HG02759 (cell line): ENCODE measurements at regions not wholly inside any gene's neighbourhood (a gene's known extent, or its start where the extent isn't known, plus 50 kb on each side); places are given as distances from the start of the nearest gene placed in this dataset.

ENCODE experiments used
- ATAC-seq: cut with Tn5 transposase; IDR thresholded peaks from one replicate; pipeline ENCODE4 v1.9.1; 2021; ENCODE audit warnings: mild to moderate bottlenecking, moderate library complexity; ENCODE audit not compliant: unreplicated experiment

DNA sequence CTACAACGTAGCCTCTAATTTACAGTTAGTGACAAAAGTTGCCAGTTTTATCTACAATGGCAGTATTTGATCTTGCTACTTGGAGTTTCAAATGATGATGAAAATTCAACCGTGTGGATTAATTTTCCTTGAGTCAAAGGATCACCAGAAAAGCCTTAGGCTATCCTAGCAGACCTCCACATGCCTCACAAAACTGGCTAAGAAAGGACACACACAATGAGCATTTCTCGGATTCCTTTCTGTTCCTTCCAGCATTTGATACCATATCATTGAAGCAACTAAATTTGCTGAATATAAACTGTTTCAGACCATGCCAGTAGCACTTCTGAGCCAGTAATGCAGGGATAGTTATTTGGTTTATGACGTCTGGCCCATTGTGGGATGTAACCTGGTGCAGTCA, 587.4 kb upstream of the MDFIC2 start:
- ATAC-seq: no peak

DNA sequence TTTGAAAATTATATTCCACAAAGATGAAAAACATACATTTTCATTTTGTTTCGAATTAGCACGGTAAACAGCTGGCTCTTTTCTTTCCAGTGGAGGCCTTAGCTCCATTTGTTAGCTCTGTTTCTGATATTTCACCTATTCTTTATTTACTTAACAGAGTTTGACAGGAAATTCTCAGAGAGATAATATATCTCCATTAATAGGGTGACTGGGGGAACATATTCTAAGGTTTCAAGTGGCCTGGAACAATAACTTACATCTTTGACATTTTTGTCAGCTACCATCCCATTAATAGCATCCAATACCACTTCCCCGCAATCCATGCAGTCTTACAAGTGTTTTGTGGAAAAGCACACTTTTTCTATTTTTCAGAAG, 577.6 kb upstream of the MDFIC2 start:
- ATAC-seq: no peak

DNA sequence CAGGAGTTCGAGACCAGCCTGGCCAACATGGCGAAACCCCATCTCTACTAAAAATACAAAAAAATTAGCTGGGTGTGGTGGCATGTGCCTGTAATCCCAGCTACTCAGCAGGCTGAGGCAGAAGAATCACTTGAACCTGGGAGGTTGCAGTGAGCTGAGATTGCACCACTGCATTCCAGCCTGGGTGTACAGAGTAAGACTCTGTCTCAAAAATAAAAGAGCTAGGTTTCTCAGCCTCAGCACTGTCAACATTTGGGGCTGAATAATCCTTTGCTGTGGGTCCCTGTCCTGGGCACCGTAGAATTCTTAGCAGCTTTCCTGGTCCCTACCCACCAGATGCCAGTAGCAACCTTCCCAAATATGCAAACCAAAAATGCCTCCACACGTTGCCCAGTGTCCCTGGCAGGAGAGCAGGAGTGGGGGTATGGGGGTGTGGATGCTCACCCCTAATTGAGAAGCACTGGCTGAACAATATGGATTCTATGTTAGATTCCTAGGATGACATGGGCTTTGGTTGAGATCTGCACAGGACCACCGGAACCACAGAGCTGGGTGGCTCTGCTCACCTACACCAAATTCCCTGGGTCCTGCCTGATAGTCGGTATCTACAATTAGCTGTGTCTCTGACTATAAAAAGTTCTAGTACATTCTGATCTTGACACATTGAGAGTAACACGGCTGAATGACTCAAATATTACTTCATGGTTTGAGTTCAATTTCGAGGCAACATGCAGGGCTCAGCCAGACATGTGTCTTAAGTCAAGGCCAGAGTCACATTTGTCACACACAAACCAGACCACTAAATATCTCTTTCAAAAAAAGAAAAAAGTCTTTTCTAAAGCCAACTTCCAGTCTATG, 577.0 kb upstream of the MDFIC2 start:
- ATAC-seq: no peak

DNA sequence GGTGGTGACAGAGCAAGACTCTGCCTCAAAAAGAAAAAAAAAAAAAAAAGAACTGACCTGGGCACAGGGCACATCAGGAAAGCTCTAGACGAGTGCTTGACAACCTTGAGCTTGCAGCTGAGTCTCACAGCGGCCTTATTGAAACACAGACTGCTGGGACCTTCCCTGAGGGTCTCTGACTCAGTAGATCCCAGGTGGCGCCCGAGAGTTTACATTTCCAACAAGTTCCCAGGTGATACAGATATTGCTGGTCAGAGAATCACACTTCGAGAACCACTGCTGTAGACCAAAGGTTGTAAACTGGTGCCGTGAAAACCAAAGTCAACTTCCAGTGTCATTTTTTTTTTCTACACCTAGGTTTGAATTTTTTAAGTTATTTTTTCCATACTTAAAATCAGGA, 573.2 kb upstream of the MDFIC2 start:
- no peak for ATAC-seq

DNA sequence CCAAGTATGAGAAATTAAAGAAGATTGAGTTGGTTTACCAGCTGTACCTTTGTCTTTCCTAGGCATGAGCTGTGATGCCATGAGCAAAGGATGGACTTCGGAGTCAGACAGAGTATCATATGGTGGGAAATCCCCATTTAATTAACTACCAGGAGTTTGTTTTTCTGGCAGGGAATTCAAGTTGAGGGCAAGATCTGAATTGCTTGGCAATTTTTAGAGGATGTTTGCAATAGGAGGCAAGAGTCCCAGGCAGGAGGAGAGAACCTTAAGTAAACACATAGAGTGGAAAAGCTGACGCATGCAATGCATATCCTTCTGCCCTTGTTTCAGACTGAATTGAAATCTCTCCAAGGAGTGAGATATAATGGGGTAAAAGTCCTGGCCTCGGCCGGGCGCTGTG, 569.7 kb upstream of the MDFIC2 start:
- no peak for ATAC-seq

DNA sequence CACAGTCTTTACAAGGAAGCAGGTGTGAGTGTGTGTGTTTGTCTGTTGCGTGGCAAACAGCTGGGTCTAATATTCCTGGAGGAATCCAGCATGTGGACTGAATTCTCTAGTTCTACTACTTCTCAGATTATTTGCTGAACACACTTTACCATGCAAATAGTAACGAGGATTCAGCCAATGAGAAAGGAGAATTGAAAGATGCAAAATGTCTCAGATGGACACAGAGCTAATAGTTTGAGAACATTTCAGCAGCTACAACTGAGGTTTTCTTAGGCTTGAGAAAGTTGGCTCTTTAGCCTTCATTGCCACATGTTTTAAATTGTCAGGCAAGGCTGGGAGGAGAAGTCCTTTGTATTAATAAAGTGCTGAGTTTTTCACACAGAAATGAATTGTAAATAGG, 568.0 kb upstream of the MDFIC2 start:
- ATAC-seq: no peak

DNA sequence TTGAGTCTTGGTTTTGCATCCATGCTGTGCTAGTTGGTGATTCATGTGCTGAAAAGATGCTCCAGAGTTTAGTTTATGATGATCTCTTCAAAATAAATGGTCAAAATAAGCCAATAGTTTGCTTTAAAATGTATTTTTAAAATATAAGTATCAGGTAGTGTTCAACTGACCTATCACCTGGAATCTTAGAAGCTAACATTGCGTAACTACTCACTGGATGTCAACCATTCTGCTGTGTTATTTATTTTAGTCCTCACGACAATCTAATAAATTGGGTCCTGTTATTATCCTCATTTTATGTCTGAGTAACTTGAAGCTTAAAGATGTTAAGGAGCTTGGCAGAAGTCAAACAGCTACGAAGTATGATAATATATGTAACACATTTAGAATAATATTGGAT, 563.7 kb upstream of the MDFIC2 start:
- ATAC-seq: no peak

DNA sequence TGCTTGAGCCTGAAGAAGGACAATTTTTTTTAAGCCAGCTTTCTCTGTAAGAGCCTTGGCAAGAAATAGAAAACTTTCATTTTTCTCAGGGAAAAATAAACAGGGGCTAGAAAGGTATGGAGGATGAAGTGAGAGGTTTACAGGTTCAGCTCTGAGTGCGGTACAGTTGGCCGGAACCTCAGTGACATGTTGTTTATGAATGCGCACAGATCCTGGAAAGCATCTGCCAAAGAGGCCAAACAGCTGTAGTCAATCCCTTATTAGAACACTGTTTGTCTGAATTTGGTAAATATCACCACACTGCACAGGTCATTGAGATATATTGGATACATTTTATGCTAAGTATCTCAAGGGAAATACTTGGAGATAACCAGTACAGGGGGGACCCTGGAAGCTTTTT, 561.8 kb upstream of the MDFIC2 start:
- no peak for ATAC-seq

DNA sequence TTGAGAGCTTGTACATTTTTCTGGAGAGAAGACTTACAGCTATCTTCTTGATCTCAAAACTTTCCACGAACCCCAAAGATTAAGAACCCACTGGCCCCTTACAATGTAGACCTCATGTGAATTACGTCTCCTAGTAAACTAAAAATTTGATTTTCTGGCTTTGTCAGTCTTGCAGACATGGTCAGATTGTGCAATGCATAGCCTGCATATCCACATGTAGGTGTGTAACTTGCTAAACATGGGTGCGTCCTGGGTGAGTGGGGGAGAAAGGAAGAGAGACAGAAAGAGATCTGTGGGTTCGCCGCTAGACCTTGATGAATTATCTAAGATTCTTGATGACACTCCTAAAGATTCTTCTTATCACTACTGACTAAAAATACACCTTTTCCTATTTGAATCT, 561.2 kb upstream of the MDFIC2 start:
- no peak for ATAC-seq

DNA sequence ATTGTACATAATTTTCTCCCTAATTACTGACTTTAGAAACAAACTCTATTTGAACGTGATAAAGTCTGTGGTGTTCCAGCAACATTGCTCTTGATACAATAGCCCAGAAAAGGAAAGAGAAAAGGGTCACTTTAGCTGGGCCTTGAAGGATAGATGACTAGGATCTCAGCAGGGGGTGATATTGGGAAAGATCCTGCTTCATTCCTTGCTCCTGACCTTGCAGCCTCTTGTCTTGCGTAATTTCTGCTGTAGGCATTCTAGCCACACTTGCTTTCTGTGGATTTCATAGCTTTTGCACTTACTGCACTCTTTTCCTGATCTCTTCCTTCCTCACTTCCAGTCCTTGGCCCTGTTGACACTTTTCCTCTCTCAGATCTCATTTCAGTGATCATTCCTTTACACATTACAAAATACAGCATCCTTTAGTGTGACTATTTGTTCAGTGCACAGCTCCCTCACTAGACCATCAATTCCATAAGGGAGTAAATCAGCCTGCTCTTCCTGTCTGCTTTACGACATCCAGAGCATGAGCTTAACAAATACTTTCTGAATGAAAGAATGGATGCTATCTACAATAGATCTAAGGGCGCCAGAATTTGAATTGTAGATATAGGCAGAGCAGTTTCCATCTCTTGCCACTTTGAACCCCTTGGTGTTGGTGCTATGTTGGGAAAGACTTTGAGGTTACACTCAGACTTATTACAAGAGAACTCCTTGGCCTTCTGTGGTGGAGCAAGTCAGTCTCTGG, 559.6 kb upstream of the MDFIC2 start:
- ATAC-seq: no peak

DNA sequence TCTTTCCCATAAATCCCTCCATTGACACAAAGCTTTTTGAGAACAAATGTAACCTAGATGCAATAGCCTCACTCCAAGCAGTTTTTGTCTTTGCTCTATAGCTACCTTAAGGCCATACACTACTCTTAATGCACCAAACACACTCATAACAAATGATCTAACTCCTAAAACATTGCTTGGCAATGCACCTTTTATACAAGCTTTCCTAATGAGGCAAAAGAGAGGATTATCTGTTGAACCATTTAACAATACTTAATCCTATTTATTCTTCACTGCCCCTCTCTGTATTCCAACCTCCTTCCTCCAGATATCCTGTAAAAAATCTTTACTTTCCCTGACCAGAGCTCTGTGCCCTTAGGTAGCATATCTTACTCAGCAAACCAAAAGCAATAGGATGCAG, 558.1 kb upstream of the MDFIC2 start:
- no peak for ATAC-seq

DNA sequence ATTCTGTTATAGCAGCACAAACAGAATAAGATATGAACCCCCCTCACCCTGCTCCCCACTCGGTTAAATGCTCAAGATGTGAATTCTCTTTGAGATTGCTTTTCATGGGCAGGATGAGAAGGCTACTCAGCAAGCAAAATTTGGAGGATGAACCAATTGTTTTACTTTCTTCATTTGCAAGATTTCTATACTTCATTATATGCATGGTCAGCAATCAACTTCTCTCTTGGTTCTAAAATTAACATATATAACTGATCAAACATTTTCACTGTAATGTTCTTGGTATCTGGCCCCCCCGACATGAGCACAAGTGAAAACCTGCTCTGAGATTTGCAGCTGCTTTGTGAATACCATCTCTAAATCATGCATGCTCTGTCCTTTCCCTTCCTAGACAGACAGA, 556.1 kb upstream of the MDFIC2 start:
- ATAC-seq: no peak

DNA sequence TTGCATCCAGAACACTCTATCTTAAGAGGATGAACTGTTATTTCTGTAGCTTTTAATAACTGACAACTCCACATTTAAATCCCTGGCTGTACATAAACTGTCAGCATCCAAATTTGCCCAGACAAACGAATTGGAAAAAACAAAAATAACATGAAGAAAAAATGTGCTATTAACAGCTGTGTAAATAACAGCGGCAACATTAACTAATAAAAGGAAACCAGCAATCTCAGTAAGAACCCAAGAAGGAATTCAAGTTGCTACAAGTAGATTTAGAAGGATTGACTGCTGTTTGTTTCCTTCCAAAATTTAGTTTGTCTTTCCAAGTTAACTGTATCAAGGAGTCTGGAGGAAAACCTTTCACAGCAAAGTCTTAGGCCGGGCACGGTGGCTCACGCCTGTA, 550.6 kb upstream of the MDFIC2 start:
- ATAC-seq: no peak

DNA sequence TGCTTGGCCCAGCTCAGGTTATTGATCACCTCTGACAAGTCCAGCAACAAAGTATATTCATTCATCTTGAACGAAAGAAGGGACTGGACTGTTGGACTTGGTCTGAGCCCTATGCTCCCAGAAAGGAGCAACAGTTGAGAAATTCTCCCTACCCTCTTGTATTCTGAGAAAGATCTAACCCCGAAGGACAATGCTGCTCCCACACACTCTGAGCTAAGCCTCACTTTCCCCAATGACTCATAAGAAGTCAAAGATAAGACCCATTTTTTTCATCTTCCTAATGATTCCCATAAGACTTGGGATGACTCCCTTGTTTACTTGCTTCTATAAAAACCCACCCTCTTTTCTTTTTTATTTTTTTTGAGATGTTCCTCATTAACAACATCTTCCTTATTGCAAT, 549.4 kb upstream of the MDFIC2 start:
- no peak for ATAC-seq

DNA sequence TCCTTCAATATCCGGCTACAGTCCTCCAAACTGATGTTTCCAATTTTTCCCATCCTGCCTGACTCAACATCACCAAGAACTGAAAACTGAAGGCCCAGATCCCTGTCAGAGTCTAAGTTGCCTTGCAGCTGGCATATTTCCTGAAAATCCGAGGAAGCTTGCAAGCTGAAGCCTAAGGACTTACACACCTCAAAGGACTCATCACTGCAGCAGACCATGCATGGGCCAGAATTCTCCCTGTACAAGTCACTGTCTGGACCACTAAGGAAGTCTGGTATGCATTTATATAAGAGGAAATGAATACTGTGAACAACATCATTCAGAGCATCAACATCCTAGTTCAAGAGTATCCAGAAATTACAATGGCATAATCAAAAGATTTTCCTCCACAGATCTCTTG, 548.8 kb upstream of the MDFIC2 start:
- no peak for ATAC-seq

DNA sequence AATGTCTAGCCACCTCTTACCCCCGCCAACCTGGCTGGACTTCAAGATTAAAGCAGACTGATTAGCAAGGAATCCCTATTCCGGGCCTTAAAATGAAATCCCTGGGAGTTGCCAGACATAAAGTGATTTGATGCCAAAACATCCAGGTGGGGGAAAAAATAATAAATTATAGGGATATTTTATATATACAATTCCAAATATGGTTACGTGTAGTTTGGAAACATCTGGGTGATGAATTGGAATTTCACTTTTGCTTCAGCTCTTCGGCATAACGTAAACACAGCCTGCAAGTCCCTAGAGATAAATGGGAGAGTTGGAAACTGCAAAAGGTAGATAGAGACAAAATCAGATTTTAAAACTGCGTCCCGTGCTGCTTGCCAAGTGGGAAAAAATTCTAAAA, 545.5 kb upstream of the MDFIC2 start:
- ATAC-seq: no peak

DNA sequence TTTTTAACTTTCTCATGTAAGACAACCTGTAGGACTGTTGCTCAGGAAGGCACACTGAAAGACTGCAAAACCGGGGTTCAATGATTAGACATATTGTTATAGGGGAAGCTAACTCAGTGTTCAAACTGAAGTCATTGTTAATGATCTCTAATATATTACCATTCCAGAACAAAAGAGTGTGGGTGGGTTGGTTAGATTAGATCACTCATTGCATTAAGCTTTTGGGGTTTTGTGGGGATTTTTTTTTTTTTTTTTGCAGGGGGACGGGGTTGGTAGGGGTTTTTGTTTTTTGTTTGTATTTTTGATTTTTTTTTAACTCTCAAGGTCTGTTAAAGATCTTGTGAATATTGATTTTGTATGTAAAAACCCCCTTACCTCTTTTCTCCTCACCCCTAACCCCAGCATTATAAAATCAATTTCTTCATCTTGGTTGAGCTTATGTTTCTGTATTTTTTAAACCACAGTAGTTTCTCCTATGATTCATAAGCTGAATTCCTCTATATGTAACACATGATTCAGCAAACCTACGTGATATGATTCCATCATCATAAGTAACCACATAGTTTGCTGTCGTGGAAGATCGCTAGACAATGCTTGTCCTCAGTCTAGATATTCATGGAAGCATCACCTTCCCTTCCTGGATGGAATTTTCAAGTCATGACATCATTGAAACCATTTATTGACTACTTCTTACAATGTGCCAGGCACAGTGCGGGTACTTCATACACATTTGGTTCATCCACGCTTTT, 544.1 kb upstream of the MDFIC2 start:
- ATAC-seq: peak; percentile 66

DNA sequence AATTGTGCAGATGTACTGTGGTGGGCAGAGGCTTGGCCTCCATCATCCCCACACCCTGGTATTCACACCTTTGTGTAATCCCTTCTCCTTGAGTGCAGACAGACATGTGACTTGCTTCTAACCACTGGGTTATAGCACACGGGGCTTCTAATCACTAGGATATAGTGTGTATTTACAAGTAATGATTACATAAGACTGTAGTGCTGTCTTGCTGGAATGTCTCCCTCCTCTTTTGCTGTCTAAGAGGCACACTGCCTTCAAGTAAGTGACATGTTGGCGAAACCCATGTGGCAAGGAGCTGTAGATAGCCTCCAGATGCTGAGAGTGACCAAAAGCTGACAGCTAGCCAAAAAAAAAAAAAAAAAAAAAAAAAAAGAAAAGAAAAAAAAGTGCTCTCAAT, 542.7 kb upstream of the MDFIC2 start:
- no peak for ATAC-seq

DNA sequence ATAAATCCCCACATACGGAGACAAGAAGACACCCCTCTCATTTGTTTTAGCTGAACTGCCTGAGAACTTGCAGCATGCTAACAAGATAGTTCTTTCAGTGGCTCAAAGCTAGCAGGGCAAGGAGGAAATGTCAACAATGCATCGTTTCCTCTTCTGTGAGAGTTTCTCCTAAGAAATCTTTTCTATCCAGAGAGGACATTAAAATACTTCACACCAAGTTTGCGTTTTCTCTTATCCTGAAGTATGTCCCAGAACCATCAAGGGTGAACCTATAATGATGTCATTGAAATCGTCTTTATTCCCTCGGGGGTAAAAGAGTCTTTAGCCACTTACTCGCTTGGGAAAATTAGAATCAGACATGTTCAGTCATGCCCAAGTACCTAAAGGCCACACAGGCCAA, 541.7 kb upstream of the MDFIC2 start:
- ATAC-seq: no peak

DNA sequence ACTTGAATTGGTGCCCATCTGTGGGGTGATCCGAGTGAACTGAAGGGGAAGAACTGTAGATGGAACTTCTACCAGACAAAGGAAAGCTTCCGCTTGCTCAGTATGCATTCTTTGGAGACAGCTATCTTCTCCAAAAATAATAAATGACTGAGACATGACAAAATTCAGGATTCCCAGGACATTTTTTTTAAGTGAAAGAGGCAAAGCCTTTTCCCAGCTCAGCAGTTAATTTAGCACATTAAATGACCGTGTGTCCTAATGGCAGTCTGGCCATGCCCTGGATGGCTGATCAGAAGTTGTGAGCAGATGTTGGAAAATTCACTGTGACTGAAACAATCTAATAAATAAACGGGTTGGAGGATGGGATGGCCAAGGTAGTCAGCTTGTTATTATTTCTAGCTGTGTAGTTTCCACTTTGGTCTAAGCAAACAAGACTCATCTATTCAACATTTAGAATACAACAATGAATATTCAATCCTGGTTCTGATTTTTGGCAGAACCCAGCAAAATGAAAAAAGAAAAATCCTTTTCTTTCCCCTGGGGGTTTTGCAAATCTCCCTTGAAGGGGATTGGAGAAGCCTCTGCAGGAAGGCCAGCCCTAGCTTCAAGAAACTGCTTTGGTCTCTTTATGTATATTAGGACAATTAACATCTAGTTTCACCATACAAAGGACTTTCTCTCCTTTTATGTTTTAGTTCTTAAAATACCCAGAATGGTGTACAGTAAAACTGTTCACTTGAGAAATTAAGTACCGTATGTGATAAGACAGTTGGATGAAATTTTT, 540.9 kb upstream of the MDFIC2 start:
- no peak for ATAC-seq
